Heart left ventricle (tissue), 16 donors: ENCODE measurements at regions not wholly inside any gene's neighbourhood (a gene's known extent, or its start where the extent isn't known, plus 50 kb on each side); places are given as distances from the start of the nearest gene placed in this dataset.

Experiments used
- ATAC-seq, 4 donors: fragments of 200-7000 bp; cut with Tn5 transposase; one replicate each; pipeline ENCODE4 v1.9.1; 2020 to 2022; ENCODE audit warnings: moderate library complexity in 4 of 4, mild to moderate bottlenecking in 3 of 4, moderate number of reproducible peaks in 1 of 4
- DNase-seq, 5 donors: peaks; one replicate each; pipeline ENCODE4 v3.0.0-alpha.2; 2020
- H3K27ac ChIP-seq, 12 donors: fragments of 200-600 bp; sonication (generic) in 4 of 12; one replicate each; pipeline versions ENCODE4 v1.5.0 to v1.8.0; 2016 to 2022; ENCODE audit warnings: mild to moderate bottlenecking in 2 of 12
- H3K27me3 ChIP-seq, 9 donors: fragments of 200-600 bp; sonication (generic) in 2 of 9; one replicate each; pipeline versions ENCODE4 v1.5.1 to v1.8.0; 2016 to 2022; ENCODE audit warnings: mild to moderate bottlenecking in 3 of 9
- H3K36me3 ChIP-seq, 9 donors: fragments of 200-600 bp; sonication (generic) in 2 of 9; one replicate each; pipeline versions ENCODE4 v1.5.0 to v1.8.0; 2018 to 2022; ENCODE audit warnings: mild to moderate bottlenecking in 2 of 9
- H3K4me1 ChIP-seq, 12 donors: fragments of 200-600 bp; sonication (generic) in 4 of 12; one replicate each; pipeline versions ENCODE4 v1.5.0 to v1.8.0; 2016 to 2022; ENCODE audit warnings: mild to moderate bottlenecking in 3 of 12
- H3K4me3 ChIP-seq, 12 donors: fragments of 200-600 bp; sonication (generic) in 4 of 12; one replicate each; pipeline versions ENCODE4 v1.5.0 to v1.8.0; 2017 to 2022; ENCODE audit warnings: mild to moderate bottlenecking in 9 of 12, moderate library complexity in 4 of 12
- H3K9me3 ChIP-seq, 12 donors: fragments of 200-600 bp; sonication (generic) in 4 of 12; one replicate each; pipeline versions ENCODE4 v1.5.0 to v1.8.0; 2016 to 2022; ENCODE audit warnings: mild to moderate bottlenecking in 1 of 12
- POLR2A ChIP-seq, 2 donors: fragments of 450-650 bp; IDR thresholded peaks; one replicate each; pipeline ENCODE4 v1.6.1; 2017; ENCODE audit warnings: antibody characterized with exemption in 2 of 2, mild to moderate bottlenecking in 2 of 2, moderate library complexity in 2 of 2
- WGBS, 4 donors: extraction: QIAGEN DNeasy Blood & Tissue Kit in 2 of 4; methylation state at CpG; one replicate each; pipeline versions ENCODE4 v1.1.5 to v1.1.7; 2013 to 2018; 5-methylcytosine and 5-hydroxymethylcytosine counted together
- intact Hi-C, 10 donors: fragments of 100-400 bp; cut with DNase I; formaldehyde crosslinking; loops; one replicate each; pipeline versions ENCODE4 v1.11.1 to v1.14.2; 2022
- TF ChIP-seq, protein P1 (sequence below), 12 donors: fragments of 200-600 bp; sonication (generic) in 4 of 12; IDR thresholded peaks; one replicate each; pipeline versions ENCODE4 v1.5.0 to v1.8.0; 2018 to 2022; ENCODE audit warnings: antibody characterized with exemption in 12 of 12, mild to moderate bottlenecking in 5 of 12
- donor health status: ischemic (EF 13 %, LVEDD 7.1; RV severe dilation, severe dysfunction).
- donor health status: healthy with polysubstance abuse.
- donor health status: DM: no; HTN: yes; CAD: no.
- donor health status: DM: no; HTN: no; CAD: no.
- donor health status: ischemic (EF 25% LVEDD 6.9; RV normal size, moderate dysfunction).
- donor health status: ischemic (EF 25% LVEDD 5.7; RV mildly dilated, moderate dysfunction).
- donor health status: healthy.
- donor health status: DM: yes; HTN: yes; CAD: no.
- donor health status: ischemic (EF 35%, LVEDD 5.7; RV mildly dilated, moderate dysfunction).
- donor health status: nonischemic (EF 11% LVEDD 7.7; RV severe dilation, severe dysfunction).
- donor health status: DM: yes; HTN: yes; CAD: no.
- donor health status: PGD.
- donor health status: ischemic (EF 29% LVEDD 5.4; RV normal size, mild dysfunction).
- donor health status: nonischemic (EF 23%, LVEDD 6.1; RV moderate dilation, normal function).

DNA sequence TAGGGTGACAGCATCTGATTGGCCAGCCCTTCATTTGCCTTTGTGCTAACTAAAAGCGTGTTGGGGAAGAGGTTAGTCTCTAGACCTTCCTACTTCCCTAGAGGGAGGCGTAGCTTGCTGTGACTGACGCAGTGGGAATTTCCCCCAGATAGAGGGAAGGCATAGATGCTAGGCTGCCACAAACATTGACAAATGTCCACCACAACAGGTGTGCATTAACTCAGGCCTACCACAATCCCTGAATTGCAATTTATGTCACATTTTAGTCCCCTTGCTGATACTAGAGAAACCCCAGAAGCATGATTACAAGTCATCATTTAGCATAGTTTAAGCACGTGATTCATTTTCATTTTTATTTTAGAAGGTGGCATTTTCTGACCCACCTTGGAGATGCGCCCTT is 76.3 kb upstream of the WSB1 start:
- Histone ChIP-seq H3K27me3 (no peaks in the 10 kb centered on the region), H3K4me3 (no peak overlapping the region), H3K36me3 (no peaks in the 10 kb centered on the region), H3K9me3 (peaks cover 0 to 6% (median 0%) of the 10 kb centered on the region in 12 donors), H3K27ac (no peak overlapping the region), H3K4me1 (peaks cover 0 to 11% (median 0%) of the 10 kb centered on the region in 12 donors)
- TF ChIP-seq, protein P1, sequence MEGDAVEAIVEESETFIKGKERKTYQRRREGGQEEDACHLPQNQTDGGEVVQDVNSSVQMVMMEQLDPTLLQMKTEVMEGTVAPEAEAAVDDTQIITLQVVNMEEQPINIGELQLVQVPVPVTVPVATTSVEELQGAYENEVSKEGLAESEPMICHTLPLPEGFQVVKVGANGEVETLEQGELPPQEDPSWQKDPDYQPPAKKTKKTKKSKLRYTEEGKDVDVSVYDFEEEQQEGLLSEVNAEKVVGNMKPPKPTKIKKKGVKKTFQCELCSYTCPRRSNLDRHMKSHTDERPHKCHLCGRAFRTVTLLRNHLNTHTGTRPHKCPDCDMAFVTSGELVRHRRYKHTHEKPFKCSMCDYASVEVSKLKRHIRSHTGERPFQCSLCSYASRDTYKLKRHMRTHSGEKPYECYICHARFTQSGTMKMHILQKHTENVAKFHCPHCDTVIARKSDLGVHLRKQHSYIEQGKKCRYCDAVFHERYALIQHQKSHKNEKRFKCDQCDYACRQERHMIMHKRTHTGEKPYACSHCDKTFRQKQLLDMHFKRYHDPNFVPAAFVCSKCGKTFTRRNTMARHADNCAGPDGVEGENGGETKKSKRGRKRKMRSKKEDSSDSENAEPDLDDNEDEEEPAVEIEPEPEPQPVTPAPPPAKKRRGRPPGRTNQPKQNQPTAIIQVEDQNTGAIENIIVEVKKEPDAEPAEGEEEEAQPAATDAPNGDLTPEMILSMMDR (IDR thresholded peaks at IDR 0.05): no peak
- TF ChIP-seq POLR2A (IDR thresholded peaks at IDR 0.05): no peak
- ATAC-seq (peak in 2 of 4 donors; percentile 28 to 46), DNase-seq (no peak)
- WGBS, 4 donors: 87 to 90% (median 89%) methylated on average over 5 of the region's 5 CpGs
- intact Hi-C loops: no loop called here

DNA sequence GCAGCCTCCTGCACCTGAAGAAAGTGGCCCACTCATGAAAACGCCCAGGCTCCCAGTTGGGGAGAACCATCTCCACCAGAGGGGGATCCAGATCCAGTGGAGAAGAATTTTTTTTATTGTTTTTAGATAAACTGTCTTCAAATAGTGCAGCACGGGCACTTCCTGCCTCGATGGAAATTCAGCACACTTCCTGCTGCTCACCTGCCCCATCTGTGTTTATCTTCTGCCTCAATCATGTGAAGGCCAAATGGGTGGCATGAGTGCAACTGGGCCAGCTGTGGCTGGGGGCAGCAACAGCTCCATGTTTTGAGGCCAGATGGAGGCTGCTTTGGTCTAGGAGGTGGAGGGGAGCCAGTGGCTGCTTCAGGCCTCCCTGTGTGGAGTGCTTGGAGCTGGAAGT is 75.9 kb upstream of the WSB1 start:
- WGBS, 4 donors: 68 to 71% (median 70%) methylated on average over 3 of the region's 3 CpGs
- H3K9me3 ChIP-seq: peaks cover 0 to 6% (median 0%) of the 10 kb centered on the region in 12 donors
- no peak for DNase-seq
- H3K4me3 ChIP-seq: no peak overlapping the region
- no peaks in the 10 kb centered on the region for H3K27me3 ChIP-seq
- H3K36me3 ChIP-seq: no peaks in the 10 kb centered on the region
- peaks cover 0 to 11% (median 0%) of the 10 kb centered on the region in 12 donors for H3K4me1 ChIP-seq
- TF ChIP-seq POLR2A (IDR thresholded peaks at IDR 0.05): no peak
- TF ChIP-seq, protein P1 (IDR thresholded peaks at IDR 0.05): no peak
- intact Hi-C loops: no loop called here
- H3K27ac ChIP-seq: no peak overlapping the region
- no peak for ATAC-seq

DNA sequence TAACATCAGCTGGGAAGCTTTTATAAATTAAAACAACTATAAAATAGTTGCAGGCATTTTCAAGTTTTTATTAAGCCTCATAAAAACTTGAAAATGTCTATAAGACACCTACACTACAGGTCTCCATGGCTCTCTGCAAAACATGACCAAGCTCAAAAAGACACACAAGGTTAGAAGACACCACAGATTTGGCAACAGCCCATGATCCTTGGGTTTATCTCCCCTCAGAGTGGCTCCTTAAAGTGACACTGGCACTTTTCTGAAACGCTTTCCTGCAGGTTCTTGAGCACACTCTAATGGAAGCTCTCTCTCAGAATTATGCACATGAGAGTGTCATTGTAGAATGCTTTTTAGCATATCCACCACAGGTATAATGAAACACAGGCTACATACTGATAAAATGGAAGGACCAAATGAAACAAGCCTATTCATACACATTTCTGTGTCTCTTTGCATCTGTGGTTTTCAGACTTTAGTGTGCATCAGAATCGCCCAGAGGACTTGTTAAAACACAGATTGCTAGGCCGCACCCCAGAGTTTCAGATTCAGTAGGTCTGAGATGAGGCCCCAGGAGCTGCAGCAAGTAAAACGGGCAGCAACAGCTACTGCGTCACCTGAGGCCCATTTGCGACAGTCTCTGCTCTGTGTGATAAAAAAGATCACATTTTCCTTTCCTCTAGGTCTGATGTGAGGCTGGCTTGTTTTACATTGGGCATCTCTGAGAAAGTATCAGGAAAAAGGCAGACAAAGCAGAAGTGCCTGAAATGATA is 75.0 kb upstream of the WSB1 start:
- no peak for TF ChIP-seq POLR2A (IDR thresholded peaks at IDR 0.05)
- TF ChIP-seq, protein P1 (IDR thresholded peaks at IDR 0.05): no peak
- peaks cover 0 to 11% (median 0%) of the 10 kb centered on the region in 12 donors for H3K4me1 ChIP-seq
- no peaks in the 10 kb centered on the region for H3K27me3 ChIP-seq
- H3K27ac ChIP-seq: no peak overlapping the region
- intact Hi-C loops: no loop called here
- ATAC-seq: no peak
- WGBS, 4 donors: 83 to 90% (median 88%) methylated on average over 6 of the region's 6 CpGs
- H3K9me3 ChIP-seq: peaks cover 0 to 6% (median 0%) of the 10 kb centered on the region in 12 donors
- no peaks in the 10 kb centered on the region for H3K36me3 ChIP-seq
- H3K4me3 ChIP-seq: no peak overlapping the region
- no peak for DNase-seq

DNA sequence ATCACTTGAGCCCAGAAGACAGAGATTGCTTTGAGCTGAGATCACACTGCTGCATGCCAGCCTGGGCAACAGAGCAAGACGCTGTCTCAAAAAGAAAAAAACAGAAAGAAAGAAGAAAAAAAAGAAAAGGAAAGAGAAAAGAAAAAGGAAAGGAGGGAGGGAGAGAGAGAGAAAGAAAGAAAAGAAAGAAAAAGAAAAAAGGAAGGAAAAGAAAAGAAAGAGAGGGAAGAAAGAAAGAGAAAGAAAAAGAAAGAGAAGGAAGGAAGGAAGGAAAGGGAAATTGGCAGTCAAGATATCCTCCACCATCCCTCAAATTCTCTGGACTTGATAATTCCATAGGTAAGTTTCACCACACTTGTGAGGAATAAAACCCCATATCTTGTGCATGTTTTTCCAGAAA is 71.4 kb upstream of the WSB1 start:
- TF ChIP-seq, protein P1 (IDR thresholded peaks at IDR 0.05): no peak
- no peak for TF ChIP-seq POLR2A (IDR thresholded peaks at IDR 0.05)

More for the DNA sequence above, 71.4 kb upstream of the WSB1 start:
- DNase-seq (no peak), ATAC-seq (no peak)
- intact Hi-C loops: no loop called here
- Histone ChIP-seq H3K27ac (no peak overlapping the region), H3K4me1 (no peaks in the 10 kb centered on the region), H3K9me3 (peaks cover 0 to 12% (median 0%) of the 10 kb centered on the region in 12 donors), H3K27me3 (no peaks in the 10 kb centered on the region), H3K4me3 (no peak overlapping the region), H3K36me3 (no peaks in the 10 kb centered on the region)
- 82 to 96% (median 92%) methylated on average over 1 of the region's 1 CpG for WGBS, 4 donors
